G401 (cell line): ENCODE measurements at regions not wholly inside any gene's neighbourhood (a gene's known extent, or its start where the extent isn't known, plus 50 kb on each side); places are given as distances from the start of the nearest gene placed in this dataset.

ENCODE experiments used
- DNase-seq: peaks from one replicate; pipeline ENCODE4 v3.0.0-alpha.2; 2015; ENCODE audit warnings: low spot score
- in situ Hi-C: cut with HindIII; loops from 2 replicates; pipeline ENCODE4 v1.10.0; 2016; ENCODE audit warnings: low sequenced_read_pairs, mixed read lengths

DNA sequence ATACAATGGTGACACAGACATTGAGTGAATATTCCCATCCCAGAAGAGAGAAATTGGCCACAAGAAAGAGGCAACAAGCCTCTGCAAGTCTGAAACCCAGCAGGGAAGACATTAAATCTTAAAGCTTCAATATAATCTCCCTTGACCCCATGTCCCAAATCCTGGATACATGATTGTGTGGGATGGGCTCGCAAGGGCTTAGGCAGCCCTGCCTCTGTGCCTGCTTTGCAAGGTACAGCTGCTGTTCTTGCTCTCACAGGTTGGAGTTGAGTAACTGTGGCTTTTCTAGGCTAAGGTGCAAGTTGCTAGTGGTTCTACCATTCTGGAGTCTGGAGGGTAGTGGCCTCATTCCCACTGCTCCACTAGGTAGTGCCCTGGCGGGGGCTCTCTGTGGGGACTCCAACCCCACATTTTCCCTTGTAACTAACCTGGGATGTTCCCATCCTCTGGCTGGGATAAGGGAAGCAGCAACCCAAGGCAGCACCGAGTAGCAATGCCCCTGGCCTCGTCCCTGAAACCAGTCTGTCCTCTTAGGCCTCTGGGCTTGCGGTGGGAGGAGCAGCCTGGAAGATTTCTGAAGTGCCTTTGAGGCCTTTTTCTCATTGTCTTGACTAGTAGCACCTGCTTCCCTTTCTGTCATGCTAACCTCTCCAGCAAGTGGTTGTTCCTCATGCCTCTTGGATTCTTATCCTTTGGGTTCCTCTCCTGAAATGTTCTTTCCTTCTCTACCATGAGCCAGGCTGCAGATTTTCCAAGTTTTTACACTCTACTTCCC is 90.0 kb downstream of the FAM174B start:
- in situ Hi-C loops: no loop called here
- no peak for DNase-seq

- in situ Hi-C loops: no loop called here
- DNase-seq: no peak
These were observed 93.8 kb downstream of the FAM174B start for GRCh38 chr15:92561754-92562153.

GRCh38 chr15:92553317-92553716 is 102.3 kb downstream of the FAM174B start:
- DNase-seq: no peak
- in situ Hi-C loops: no loop called here

DNA sequence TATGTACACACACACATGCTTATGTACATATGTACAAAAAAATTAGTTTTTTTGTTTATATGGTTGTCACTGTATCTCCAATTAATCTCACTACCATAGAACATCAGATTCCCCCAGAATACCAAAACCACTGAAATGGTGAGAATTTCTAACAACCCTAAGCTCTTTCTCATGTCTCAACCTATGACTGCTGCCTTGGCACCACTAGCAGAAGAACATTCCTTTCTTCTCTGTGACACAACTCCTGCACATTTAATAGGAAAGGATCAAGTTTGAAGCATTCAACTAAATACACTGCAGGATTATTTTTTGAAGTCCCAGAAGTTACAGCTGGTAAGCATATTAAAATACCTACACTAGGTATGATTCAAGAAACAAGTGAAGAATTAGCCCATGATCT is 109.6 kb downstream of the FAM174B start:
- in situ Hi-C loops: no loop called here
- no peak for DNase-seq

- in situ Hi-C loops: no loop called here
- no peak for DNase-seq
These were observed 114.0 kb downstream of the FAM174B start for GRCh38 chr15:92541291-92542200.

- in situ Hi-C loops: no loop called here
- no peak for DNase-seq
These were observed 117.5 kb downstream of the FAM174B start for GRCh38 chr15:92538115-92538514.

GRCh38 chr15:92533298-92533697 is 122.3 kb downstream of the FAM174B start:
- in situ Hi-C loops: no loop called here
- no peak for DNase-seq

DNA sequence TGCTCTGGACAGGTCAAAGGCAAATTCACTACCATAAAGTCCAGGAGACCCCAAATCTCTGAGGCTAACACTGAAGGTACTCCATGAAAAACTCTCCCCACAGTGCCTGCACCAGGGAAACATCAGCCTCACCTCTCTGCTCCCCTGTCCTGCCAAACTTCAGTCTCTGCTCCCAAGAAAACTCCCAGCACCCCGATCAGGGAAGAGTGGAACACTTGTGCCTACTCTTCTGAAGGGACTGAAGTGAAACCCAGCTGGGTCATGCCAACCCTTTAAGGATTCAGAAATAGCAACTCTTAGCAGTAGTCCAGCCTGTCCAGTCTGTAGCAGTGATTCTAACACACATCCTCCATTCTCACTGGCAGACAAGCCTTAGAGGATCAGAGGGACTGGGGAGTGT is 124.2 kb downstream of the FAM174B start:
- DNase-seq: no peak
- in situ Hi-C loops: no loop called here

DNA sequence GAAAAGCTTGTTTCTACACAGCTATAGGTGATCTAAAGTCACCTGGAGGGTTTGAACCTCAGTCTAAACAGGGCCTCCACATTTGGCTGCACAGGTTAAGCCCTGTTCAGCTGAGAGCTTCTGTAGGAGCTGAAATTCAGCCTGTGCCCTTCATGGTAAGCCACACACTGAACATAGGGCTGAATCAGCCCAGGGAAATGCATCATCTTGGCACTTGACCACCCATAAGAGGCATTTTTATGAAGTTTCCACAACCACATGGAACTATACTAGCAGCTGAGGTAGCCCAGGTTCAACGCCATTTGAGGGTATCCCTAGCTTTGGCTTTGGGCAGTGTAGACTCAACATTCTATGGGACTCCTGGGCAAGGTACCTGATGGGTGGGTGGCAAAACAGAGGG is 126.8 kb downstream of the FAM174B start:
- in situ Hi-C loops: no loop called here
- DNase-seq: no peak

DNA sequence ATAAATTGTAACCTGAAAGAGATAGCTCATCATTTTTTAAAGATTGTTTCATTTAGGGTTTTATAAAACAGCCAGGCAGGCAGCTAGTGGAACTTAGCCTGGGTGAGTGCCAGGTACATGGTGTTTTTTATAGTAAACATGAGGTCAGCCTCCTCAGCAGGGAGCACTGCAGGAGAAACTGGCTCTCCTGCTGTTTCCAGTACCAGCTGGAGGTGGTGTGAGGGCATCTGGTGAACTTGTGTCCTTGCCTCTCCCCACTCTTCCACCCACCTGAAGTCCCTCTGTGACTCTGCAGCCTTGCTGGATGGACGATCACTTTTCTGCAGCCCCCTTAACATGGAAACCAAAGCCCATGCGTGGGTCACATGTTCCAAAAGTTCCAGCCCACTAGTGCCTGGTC is 128.4 kb downstream of the FAM174B start:
- in situ Hi-C loops: no loop called here
- no peak for DNase-seq

- in situ Hi-C loops: no loop called here
These were observed 129.8 kb downstream of the FAM174B start for GRCh38 chr15:92525758-92526245.

DNA sequence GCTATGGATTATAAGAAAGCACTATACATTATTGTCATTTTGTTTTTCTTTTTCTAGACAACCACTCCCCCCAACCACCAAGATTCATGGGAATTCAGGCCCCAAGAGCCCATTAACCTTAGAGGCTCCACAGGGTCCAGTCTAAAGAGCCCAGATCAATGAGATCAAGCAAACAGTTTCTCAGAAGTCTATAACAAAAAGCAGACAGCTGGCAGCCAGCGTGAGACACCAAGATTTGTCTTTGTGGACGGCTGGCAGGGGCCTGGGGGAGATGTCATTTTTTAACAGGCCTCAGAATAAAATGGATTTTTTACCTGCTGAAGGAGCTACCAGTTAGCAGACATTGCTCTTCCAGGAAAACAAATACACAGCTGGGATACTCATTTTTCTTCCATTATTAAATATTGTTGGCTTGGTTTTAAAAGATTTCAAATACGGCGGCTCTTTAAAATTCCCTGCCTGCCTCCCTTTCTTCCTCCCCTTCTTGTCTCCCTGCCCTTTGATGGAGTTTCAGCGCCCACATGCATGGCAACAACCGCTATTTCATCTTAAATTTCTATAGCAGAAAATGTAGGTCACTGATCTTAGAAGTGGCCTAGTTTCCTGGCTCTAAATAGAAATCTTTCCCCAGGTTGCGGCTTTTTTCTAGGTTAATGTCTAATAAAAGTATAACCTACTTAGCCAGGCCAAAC is 130.6 kb downstream of the FAM174B start:
- peak; percentile 15 for DNase-seq
- in situ Hi-C loops: no loop called here

More at GRCh38 chr15:92525758-92526245, 129.8 kb downstream of the FAM174B start:
- DNase-seq: no peak

DNA sequence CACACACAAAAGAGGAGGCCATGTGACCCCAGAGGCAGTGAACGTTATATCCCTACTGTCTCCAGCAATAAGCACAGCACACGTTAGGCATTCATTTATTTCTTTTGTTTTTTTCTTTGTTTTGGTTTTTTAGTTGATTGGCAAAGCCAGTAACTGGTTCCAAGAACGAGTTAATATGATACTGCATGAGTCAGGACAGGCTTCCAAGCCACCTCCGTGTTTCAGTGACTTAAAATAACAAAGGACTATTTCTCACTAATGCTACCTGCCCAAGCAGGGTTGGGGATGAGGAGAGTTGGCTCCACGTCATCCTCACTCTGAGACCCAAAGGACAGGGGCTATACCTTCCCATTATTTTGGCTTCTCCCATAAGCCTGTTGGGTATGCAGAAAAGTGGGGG is 130.5 kb downstream of the ST8SIA2 start:
- in situ Hi-C loops: no loop called here

DNA sequence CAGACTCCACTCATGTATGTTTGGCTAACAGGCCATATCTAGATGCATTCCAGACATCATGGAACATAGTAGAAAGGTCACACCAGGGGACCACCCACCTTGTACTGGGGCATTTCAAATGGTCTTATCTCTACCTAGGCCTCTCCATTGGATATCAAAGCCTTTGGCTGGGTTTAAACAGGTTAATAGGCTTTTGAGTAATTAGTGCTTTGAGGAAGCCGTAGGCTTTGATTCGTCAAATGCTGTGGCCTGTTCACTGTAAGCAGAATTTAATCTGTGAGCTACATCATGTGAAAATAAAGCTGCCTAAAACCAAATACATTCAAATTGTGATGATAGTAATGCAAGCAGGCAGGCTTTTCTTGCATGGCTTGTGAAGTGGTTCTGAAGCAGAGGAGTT is 129.5 kb downstream of the ST8SIA2 start:
- in situ Hi-C loops: no loop called here
- DNase-seq: no peak

More for the DNA sequence above, 130.5 kb downstream of the ST8SIA2 start:
- no peak for DNase-seq

- peak; percentile 53 for DNase-seq
- in situ Hi-C loops: no loop called here
These were observed 127.9 kb downstream of the ST8SIA2 start for GRCh38 chr15:92521624-92522008.

DNA sequence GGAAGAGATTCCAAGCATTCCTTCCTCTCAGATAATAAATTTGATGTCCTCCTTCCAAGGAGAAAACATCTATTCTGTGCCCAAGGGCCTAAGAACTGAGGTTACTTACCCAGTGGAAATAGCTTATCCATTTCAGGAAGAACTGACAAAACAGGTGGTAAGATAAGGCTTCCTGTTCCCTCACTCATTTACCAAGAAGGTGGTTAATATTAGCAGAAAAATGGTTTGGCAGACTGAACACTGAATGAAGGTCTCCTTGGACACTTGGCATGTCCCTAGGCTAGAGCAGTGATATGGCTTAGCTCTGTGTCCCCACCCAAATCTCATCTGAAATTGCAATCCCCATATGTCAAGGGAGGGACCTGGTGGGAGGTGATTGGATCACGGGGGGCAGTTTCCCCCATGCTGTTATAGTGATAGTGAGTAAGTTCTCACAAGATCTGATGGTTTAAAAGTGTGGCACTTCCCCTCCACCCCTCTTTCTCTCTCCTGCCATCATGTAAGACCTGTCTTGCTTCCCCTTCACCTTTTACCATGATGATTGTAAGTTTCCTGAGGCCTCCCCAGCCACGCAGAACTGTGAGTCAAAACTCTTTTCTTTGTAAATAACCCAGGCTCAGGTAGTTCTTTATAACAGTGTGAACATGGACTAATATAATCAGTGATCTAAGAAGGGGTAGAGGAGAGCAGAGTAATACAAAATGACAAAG is 127.4 kb downstream of the ST8SIA2 start:
- in situ Hi-C loops: no loop called here

GRCh38 chr15:92519709-92520108 is 126.0 kb downstream of the ST8SIA2 start:
- in situ Hi-C loops: no loop called here
- no peak for DNase-seq

More for the DNA sequence above, 127.4 kb downstream of the ST8SIA2 start:
- DNase-seq: no peak
